HG03520 (cell line): ENCODE measurements at regions not wholly inside any gene's neighbourhood (a gene's known extent, or its start where the extent isn't known, plus 50 kb on each side); places are given as distances from the start of the nearest gene placed in this dataset.

Experiments used
- ATAC-seq: cut with Tn5 transposase; IDR thresholded peaks from one replicate; pipeline ENCODE4 v1.9.1; 2021; ENCODE audit warnings: mild to moderate bottlenecking, moderate library complexity; ENCODE audit not compliant: unreplicated experiment

GRCh38 chr1:182134257-182134656 is 72.7 kb upstream of the ZNF648 start:
- ATAC-seq: no peak

DNA sequence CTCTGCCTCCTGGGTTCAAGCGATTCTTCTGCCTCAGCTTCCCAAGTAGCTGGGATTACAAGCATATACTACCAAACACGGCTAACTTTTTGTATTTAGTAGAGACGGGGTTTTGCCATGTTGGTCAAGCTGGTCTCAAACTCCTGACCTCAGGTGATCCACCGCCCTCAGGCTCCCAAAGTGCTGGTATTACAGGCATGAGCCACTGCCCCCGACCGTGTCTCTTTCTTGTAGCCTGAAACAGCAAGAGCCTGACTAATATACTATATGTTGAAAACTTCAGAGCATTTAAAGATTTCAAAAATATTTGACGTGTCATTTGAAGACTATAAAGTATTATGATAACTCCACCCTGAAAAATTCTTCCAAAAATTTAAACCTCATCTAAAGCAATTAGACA is 71.7 kb upstream of the ZNF648 start:
- no peak for ATAC-seq

DNA sequence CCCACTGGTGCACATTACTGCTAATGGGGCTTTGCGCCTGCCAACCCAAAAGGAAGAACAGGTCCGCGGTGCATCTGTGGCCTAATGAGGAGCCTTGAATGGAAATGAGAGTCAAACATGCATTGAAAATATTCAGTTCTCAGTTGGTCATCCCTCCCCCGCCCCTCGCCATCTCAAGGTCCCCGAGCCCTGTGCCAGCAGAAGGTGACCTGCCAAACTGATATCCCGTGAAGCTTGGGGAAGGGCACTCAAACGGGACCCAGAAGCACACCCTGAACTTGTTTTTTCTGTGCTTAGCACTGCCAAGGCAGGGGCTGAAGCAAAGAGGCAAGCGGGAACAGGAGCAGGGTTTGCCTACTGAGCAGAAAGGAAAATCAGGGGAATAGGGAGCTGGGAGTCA is 67.9 kb upstream of the ZNF648 start:
- no peak for ATAC-seq

- ATAC-seq: no peak
Observed at GRCh38 chr1:182128502-182128901, 67.0 kb upstream of the ZNF648 start.

DNA sequence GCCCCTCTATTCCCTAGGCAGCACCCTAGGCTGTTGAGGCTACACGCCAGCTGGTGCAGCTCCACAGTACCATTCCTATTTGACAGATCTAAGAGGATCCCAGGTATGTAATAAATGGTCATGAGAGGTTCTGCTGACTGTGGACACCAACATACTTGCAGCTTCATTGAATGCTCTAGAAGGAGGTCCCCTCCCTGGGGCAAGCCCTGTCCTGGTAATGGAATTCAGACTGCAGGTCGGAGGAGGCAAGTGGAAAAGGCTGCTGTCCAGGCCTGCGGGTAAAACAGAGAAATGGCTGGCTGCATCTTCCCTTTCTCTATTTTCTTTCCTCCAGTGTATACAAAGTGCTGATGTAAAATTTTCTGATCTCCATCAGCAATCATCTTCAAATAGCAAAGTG is 66.1 kb upstream of the ZNF648 start:
- no peak for ATAC-seq

DNA sequence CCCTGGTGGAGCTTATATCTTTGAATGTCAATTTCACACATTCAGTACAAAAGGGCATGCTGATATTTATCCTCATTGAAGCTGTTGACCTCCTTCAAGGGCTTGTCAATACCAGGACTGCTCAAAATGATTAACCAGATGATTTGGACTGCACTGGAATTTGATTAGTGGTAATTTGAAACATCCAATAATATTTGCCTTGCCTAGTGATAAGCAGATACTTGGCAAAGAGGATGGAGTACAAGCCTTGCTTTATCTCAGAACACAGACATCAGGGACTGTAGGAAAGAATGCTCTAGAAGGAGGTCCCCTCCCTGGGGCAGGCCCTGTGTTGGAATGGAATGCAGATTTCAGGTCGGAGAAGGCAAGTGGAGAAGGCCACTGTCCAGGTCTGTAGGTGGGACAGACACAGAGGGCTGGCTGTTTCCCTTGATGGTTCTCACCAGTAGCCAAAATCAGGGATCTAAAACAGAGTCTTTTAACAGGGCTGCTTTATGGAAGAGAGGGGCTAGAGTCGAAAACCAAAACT is 64.8 kb upstream of the ZNF648 start:
- ATAC-seq: no peak

DNA sequence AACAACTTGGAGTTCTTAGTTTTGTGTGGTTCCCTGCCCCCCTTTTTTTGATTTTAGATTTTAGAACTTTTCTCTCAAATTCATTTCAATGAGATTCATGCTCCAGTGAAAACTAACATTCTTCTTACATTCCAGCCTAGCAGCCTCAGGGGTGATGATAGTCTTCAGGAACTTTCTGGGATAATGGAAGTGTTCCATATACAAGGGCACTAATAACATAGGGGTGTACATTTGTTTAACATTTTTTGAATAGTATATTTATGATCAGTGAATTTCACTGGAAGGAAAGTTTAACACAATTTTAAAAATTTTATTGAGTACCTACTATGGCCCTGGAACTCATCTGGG is 61.4 kb upstream of the ZNF648 start:
- ATAC-seq: no peak

- ATAC-seq: no peak
Observed at GRCh38 chr1:182122256-182122912, 60.9 kb upstream of the ZNF648 start.

DNA sequence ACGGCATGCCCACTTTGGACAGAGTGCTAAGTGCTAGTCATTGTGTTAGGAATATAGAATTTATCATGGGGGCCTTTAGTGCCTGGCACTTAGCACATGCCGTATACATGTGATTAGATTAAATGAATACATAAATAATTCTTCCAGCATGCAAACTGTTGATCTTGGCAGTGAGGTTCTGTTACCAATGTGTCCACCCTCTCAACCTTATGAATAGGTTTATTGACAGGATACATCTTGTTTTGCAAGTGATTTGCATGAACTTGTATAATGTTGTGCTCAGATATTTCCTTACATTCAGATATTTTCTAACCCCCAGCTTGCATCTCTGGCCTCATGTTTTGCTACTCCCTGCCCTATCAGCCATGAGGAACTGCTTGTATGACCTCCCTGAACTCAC is 60.3 kb upstream of the ZNF648 start:
- no peak for ATAC-seq

GRCh38 chr1:182120411-182121258 is 59.1 kb upstream of the ZNF648 start:
- no peak for ATAC-seq

DNA sequence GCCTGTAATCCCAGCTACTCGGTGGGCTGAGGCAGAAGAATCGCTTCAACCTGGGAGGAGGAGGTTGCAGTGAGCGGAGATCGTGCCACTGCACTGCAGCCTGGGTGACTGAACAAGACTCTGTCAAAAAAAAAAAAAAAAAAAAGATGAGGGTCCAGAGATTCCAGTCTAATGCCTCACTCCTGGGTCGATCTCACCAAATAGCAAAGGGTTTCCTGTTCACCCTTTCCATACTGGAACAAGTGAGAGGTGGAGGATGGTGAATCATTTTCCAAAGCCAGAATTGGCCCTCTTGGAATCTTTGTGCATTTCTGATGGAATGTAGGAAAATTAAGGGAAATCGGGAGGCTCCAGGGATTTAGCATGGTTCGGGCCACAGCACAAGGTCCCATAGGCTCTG is 58.1 kb upstream of the ZNF648 start:
- ATAC-seq: no peak

DNA sequence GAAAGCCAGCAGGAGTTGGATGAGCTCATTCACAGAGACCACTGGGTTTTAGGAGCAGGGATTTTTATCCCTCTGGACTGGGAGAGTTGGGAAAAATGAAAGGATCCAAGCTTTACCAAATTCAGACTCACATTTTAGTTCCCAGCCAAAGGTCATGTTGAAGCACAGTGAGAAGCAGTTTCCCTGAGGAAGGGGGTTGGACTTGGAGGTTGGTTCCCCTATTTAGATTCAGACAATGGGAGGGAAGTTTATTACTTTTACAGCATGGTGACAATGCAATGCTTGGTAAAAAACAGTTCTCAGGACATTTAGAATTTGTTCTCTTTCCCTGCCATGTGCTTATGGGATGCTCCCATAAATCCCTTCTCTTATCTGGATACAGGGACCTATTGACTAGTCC is 57.3 kb upstream of the ZNF648 start:
- ATAC-seq: no peak

GRCh38 chr1:182114627-182115023 is 53.1 kb upstream of the ZNF648 start:
- no peak for ATAC-seq

- ATAC-seq: no peak
Observed at GRCh38 chr1:182113879-182114626, 52.5 kb upstream of the ZNF648 start.

- no peak for ATAC-seq
Observed at GRCh38 chr1:182111496-182111895, 50.0 kb upstream of the ZNF648 start.
